ENCODE measurements at regions not wholly inside any gene's neighbourhood (a gene's known extent, or its start where the extent isn't known, plus 50 kb on each side); places are given as distances from the start of the nearest gene placed in this dataset.
"Not testable (repeated sequence)": the region's sequence is repeated elsewhere in the genome, so short reads cannot be mapped to it uniquely, and the experiment has no call there.

- not testable (repeated sequence) for DNase-seq (ENCODE audit: low spot score)
- ATAC-seq (ENCODE audit: low FRiP score), result peak; percentile 36
Observed at GRCh38 chr4:49150351-49151083, 164.4 kb downstream of the CWH43 start.

DNA sequence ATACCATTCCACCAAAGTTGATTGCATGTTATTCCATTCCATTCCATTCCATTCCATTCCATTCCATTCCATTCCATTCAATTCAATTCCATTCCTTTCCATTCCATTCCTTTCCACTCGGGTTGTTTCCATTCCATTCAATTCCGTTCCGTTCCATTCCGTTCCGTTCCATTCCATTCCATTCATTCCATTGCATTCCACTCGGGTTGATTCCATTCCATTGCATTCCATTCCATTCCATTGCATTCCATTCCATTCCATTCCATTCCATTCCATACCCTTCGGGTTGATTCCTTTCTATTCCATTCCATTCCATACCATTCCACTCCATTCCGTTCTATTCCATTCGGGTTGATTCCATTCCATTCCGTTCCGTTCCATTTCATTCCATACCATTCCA lies 166.9 kb downstream of the CWH43 start:
- ATAC-seq (ENCODE audit: low FRiP score), result peak; percentile 73

GRCh38 chr4:49154308-49155103 lies 168.4 kb downstream of the CWH43 start:
- not testable (repeated sequence) for DNase-seq (ENCODE audit: low spot score)
- peak; percentile 79 for ATAC-seq (ENCODE audit: low FRiP score)

More for the DNA sequence above, 166.9 kb downstream of the CWH43 start:
- DNase-seq (ENCODE audit: low spot score), result not testable (repeated sequence)

DNA sequence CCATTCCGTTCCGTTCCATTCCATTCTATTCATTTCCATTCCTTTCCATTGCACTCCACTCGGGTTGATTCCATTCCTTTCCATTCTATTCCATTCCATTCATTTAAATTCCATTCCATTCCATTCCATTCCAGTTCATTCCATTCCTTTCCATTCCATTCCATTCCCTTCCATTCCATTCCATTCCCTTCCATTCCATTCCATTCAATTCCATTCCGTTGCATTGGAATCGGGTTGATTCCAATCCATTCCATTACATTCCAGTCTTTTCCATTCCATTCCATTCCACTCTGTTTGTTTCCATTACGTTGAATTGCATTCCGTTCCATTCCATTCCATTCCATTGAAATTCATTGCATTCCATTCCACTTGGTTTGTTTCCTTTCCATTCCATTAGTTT lies 169.2 kb downstream of the CWH43 start:
- not testable (repeated sequence) for ATAC-seq (ENCODE audit: low FRiP score); DNase-seq (ENCODE audit: low spot score)

DNA sequence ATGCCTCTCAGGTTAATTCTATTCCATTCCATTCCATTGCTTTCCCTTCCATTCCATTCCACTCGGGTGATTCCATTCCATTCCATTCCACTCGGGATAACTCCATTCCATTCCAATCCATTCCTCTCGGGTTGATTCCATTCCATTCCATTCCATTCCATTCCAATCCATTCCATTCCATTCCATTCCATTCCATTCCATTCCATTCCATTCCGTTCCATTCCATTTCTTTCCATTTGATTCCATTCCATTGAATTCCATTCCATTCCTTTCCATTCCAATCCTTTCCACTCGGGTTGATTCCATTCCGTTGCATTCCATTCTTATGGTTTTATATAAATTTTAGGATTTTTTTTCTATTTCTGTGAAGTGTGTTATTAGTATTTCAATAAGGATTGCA lies 170.2 kb downstream of the CWH43 start:
- not testable (repeated sequence) for DNase-seq (ENCODE audit: low spot score)
- ATAC-seq (ENCODE audit: low FRiP score), result peak; percentile 53

DNA sequence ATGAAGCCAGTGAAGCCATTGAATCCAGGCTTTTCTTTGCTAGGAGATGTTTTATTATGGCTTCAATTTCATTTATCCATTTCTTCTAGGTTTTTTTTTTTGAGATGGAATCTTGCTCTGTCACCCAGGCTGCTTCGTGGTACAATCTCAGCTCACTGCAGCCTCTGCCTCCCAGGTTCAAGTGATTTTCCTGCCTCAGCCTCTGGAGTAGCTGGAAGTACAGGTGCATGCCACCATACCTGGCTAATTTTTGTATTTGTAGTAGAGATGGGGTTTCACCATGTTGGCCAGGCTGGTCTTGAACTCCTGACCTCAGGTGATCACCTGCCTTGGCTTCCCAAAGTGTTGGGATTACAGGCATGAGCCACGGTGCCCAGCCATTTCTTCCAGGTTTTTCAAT lies 171.6 kb downstream of the CWH43 start:
- ATAC-seq (ENCODE audit: low FRiP score); DNase-seq (ENCODE audit: low spot score): not testable (repeated sequence)

DNA sequence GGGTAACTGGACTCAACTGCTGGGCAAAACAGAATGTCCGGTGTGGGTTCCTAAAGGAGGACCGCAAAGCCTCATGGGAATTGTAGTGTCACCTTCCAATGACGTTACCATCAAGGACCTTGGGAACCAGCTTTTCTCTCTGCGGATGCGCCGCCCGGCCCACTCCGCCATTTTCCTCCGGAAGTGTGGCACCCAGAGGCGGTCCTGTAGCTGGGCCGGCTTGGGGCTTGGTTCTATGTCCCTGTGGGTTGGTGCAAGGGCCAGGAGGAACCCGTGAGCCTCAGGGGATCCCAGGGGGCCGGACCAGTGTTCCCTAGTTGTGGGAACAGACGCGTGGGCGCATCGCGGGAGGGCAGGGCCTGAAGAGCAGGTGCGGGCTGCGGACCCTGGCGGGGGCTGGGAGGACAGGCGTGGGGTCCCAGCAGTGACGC lies 175.1 kb downstream of the CWH43 start:
- not testable (repeated sequence) for ATAC-seq (ENCODE audit: low FRiP score); DNase-seq (ENCODE audit: low spot score)

DNA sequence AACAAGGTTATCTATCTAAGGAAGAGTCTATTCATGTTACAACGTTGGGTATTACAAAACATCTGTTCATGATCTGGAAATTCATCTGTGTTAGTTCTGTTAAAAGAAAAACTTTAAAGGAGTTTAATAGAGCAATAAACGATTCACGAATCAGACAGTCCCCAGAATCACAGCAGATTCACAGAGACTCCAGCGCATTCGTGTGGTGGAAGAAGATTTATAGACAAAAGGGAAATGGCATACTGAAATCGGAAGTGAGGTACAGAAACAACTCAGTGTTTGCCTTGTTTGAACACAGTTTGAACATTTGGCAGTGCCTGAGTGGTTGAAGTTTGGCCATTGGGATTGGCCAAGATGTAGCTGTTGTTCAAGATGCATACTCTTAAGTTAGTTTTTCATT lies 178.8 kb downstream of the CWH43 start:
- DNase-seq (ENCODE audit: low spot score); ATAC-seq (ENCODE audit: low FRiP score): not testable (repeated sequence)

GRCh38 chr4:49177847-49178246 lies 191.8 kb downstream of the CWH43 start:
- not testable (repeated sequence) for ATAC-seq (ENCODE audit: low FRiP score)

GRCh38 chr4:49181088-49181487 lies 195.0 kb downstream of the CWH43 start:
- not testable (repeated sequence) for DNase-seq (ENCODE audit: low spot score); ATAC-seq (ENCODE audit: low FRiP score)

More at GRCh38 chr4:49177847-49178246, 191.8 kb downstream of the CWH43 start:
- DNase-seq (ENCODE audit: low spot score), result not testable (repeated sequence)

- DNase-seq (ENCODE audit: low spot score); ATAC-seq (ENCODE audit: low FRiP score): not testable (repeated sequence)
Observed at GRCh38 chr4:49211396-49212194, 225.5 kb downstream of the CWH43 start.

GRCh38 chr4:49213250-49213649 lies 227.2 kb downstream of the CWH43 start:
- not testable (repeated sequence) for ATAC-seq (ENCODE audit: low FRiP score); DNase-seq (ENCODE audit: low spot score)

DNA sequence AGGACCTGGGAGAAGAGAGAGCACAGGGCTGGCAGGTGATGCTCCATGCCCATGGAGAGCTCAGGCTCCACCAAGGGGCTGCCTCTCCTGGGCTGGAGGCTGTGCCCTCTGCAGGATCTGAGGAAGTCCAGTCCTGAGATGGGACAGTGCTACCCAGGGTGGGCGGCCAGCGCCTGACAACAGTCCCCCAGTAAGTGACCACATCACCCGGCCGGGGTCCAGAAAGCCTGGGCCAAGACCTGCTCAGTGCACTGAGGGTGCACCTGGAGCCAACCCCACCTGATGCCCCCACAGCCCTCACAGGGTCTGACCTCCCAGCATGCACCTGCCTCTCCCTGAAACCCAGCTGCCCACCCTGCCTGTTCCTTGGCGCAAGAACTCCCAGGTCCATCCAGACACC lies 227.7 kb downstream of the CWH43 start:
- DNase-seq (ENCODE audit: low spot score); ATAC-seq (ENCODE audit: low FRiP score): not testable (repeated sequence)

GRCh38 chr4:49214453-49215081 lies 228.5 kb downstream of the CWH43 start:
- not testable (repeated sequence) for DNase-seq (ENCODE audit: low spot score); ATAC-seq (ENCODE audit: low FRiP score)

- not testable (repeated sequence) for ATAC-seq (ENCODE audit: low FRiP score); DNase-seq (ENCODE audit: low spot score)
Observed at GRCh38 chr4:49215082-49215479, 229.0 kb downstream of the CWH43 start.

DNA sequence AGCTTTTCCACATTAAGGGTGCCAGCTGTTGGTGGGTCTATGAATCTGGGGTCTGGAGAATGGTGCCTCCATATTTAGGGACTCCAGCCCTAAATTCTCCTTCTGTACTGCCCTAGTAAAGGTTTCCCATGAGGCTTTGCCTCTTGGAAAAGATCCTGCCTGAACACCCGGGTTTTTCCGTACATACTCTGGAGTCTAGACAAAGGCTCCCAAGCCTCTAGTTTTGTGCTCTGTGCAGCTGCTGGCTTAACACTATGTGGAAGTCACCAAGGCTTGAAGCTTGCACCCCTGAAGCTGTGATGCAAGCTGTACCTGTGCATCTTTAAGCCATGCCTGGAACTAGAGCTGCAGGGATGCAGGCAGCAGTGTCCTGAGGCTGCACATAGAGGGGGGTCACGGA lies 230.5 kb downstream of the CWH43 start:
- not testable (repeated sequence) for DNase-seq (ENCODE audit: low spot score); ATAC-seq (ENCODE audit: low FRiP score)
